Naive B cell (primary cell): ENCODE measurements at regions not wholly inside any gene's neighbourhood (a gene's known extent, or its start where the extent isn't known, plus 50 kb on each side); places are given as distances from the start of the nearest gene placed in this dataset.

Experiments
- ATAC-seq, 2 donors: fragments of 150-1000 bp; cut with Tn5 transposase; 2 replicates each; pipeline ENCODE4 v1.10.0; 2021; ENCODE audit warnings: low read depth in 2 of 2, mild to moderate bottlenecking in 2 of 2, moderate library complexity in 2 of 2
- DNase-seq: peaks from one replicate; pipeline ENCODE4 v3.0.0; 2022
- H3K27ac Mint-ChIP-seq, 6 donors: one replicate each; pipeline ENCODE4 v1.8.0; 2020 to 2022; ENCODE audit warnings: mild to moderate bottlenecking in 6 of 6, mixed read lengths in 6 of 6, moderate library complexity in 5 of 6, inconsistent platforms in 2 of 6
- H3K27me3 Mint-ChIP-seq, 3 donors: one replicate each; pipeline ENCODE4 v1.8.0; 2021 to 2022; ENCODE audit warnings: mixed read lengths in 3 of 3, mild to moderate bottlenecking in 1 of 3
- H3K36me3 Mint-ChIP-seq, 2 donors: one replicate each; pipeline ENCODE4 v1.8.0; 2020 to 2022; ENCODE audit warnings: mixed read lengths in 2 of 2, inconsistent platforms in 1 of 2, mild to moderate bottlenecking in 1 of 2
- H3K4me1 Mint-ChIP-seq, 3 donors: one replicate each; pipeline ENCODE4 v1.8.0; 2020 to 2022; ENCODE audit warnings: mixed read lengths in 3 of 3, inconsistent platforms in 1 of 3, mild to moderate bottlenecking in 1 of 3, moderate library complexity in 1 of 3
- H3K4me3 Mint-ChIP-seq, 8 donors: one replicate each; pipeline ENCODE4 v1.8.0; 2020 to 2022; ENCODE audit warnings: mild to moderate bottlenecking in 8 of 8, mixed read lengths in 8 of 8, moderate library complexity in 8 of 8, inconsistent platforms in 2 of 8
- H3K9me3 Mint-ChIP-seq, 7 donors: one replicate each; pipeline ENCODE4 v1.8.0; 2020 to 2022; ENCODE audit warnings: mixed read lengths in 7 of 7, mild to moderate bottlenecking in 5 of 7, inconsistent platforms in 2 of 7, moderate library complexity in 1 of 7

DNA sequence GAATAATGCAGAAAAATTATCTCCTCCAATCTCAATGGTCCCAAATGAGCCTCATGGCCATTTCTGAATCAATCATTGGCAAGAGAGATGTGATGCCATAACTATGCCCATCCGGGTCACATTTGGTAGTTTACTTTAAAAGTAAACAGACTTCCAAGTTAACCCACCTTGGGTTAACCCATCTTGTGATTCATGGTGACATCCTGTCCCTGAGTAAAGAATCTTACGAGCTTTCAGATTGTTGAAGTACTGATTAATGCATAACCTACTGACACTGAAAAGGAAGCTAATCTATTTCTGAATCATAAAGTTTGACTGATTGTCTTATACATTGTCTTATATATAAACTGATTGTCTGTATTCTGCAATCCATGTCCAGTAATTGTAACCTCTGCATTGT is 467.2 kb upstream of the AGTR1 start:
- no peak for DNase-seq
- Mint-ChIP-seq H3K4me3 (no peak overlapping the region), H3K4me1 (no peaks in the 10 kb centered on the region), H3K27me3 (no peaks in the 10 kb centered on the region), H3K36me3 (no peaks in the 10 kb centered on the region), H3K9me3 (peaks cover 0 to 5% (median 0%) of the 10 kb centered on the region in 7 donors), H3K27ac (peak overlapping the region in 1 of 6 donors; percentile 15)
- no peak for ATAC-seq

DNA sequence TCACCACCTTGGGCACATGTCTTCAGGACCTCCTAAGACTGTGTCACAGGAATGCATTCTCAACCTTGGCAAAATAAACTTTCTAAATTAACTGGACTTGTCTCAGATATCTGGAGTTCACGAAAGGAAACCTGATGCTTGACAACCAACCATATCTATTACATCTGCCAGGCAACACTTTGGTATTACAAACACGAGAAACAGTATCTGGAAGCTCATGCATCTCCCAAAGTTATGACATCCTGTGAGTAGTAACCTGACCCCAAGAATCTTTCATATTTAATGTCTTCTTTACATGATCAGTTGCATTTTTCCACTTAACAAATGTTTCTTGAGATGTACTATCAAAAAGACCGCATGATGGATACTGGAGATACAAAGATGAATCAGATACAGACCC is 465.3 kb upstream of the AGTR1 start:
- Mint-ChIP-seq H3K4me3 (no peak overlapping the region), H3K27ac (no peak overlapping the region), H3K9me3 (peaks cover 0 to 9% (median 0%) of the 10 kb centered on the region in 7 donors), H3K27me3 (no peaks in the 10 kb centered on the region), H3K36me3 (no peaks in the 10 kb centered on the region), H3K4me1 (no peaks in the 10 kb centered on the region)
- ATAC-seq (no peak), DNase-seq (no peak)

DNA sequence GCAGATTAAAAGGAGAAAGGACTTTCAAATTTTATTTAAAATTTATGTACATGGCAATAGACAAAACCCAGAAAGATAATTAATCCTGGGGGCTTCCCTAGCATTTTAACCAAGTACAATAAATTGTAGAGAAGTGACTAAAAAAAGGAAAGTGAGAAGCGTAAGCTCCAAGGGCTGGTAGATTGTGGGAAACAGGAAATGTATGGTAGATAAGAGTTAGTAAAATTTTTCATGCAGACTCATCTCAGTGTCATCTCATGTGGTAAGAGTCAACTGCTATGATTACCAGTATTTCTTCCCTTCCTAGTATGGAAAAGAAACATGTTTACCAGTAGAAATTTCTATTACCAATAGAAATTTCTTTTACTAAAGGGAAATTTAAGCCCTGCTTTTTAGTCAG is 464.3 kb upstream of the AGTR1 start:
- no peaks in the 10 kb centered on the region for H3K36me3 Mint-ChIP-seq
- H3K4me3 Mint-ChIP-seq = no peak overlapping the region
- H3K27me3 Mint-ChIP-seq = no peaks in the 10 kb centered on the region
- no peak for DNase-seq
- no peak overlapping the region for H3K27ac Mint-ChIP-seq
- peaks cover 0 to 9% (median 0%) of the 10 kb centered on the region in 7 donors for H3K9me3 Mint-ChIP-seq
- no peak for ATAC-seq
- H3K4me1 Mint-ChIP-seq = no peaks in the 10 kb centered on the region

DNA sequence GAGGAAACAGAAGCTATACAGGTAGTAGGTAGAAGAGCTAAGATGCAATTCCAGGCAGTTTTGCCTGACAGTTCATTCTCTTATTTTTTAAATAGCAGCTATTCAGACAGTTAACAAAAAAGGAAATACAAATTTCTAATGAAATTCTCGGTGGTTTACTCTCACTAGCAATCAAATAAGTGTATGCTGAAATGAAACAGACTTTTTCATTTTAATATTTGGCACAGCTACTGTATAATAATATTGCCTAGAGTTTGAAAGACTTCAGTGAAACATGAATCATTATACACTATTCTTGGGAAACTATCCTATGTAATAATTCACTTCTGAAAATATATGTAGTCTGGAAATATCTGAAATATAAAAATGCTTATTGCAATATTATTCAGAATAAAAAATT is 463.2 kb upstream of the AGTR1 start:
- ATAC-seq (no peak), DNase-seq (no peak)
- Mint-ChIP-seq H3K36me3 (no peaks in the 10 kb centered on the region), H3K4me3 (no peak overlapping the region), H3K9me3 (peaks cover 0 to 9% (median 0%) of the 10 kb centered on the region in 7 donors), H3K4me1 (no peaks in the 10 kb centered on the region), H3K27ac (no peak overlapping the region), H3K27me3 (no peaks in the 10 kb centered on the region)

DNA sequence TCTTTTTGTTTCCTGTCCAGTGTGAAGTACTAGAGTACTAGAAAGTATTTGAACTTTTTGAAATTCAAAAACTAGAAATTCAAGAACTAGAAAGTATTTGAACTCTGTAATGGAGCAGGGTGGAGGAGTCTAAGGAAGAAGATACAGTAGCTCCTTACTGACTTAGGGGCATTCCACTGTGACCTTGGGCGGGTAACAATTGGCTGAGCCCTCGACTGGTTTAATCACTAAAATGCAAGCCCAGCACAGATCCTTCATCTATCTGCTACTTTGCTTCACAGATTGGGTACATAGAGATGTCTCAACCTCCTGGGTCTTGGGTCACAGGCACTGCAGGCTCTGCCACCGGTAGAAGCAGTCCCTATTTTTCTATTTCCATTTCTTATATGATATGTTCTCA is 462.1 kb upstream of the AGTR1 start:
- no peak for DNase-seq
- no peak for ATAC-seq
- Mint-ChIP-seq H3K27me3 (no peaks in the 10 kb centered on the region), H3K36me3 (no peaks in the 10 kb centered on the region), H3K9me3 (peaks cover 0 to 9% (median 0%) of the 10 kb centered on the region in 7 donors), H3K27ac (no peak overlapping the region), H3K4me3 (no peak overlapping the region), H3K4me1 (no peaks in the 10 kb centered on the region)

DNA sequence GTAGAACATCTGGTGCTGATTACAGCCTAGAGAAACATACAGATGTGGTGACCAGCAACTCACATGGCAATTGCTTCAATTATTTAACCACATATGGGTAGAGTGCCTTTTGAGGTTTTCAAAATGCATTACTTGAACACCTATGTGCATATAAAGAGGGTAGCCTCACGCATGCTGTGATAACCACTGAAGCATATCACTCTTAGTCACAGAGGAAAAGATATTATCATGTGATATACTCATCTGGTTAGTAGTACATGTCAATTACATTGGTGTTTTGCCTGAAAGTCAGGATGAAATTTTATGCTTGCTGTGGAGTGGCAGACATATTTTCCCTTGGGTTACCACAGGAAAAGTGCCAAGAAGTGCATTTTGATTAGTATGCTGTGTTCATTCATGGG is 459.3 kb upstream of the AGTR1 start:
- Mint-ChIP-seq H3K27me3 (no peaks in the 10 kb centered on the region), H3K4me3 (no peak overlapping the region), H3K27ac (no peak overlapping the region), H3K4me1 (no peaks in the 10 kb centered on the region), H3K36me3 (no peaks in the 10 kb centered on the region), H3K9me3 (peaks cover 0 to 4% (median 0%) of the 10 kb centered on the region in 7 donors)
- ATAC-seq (no peak), DNase-seq (no peak)

DNA sequence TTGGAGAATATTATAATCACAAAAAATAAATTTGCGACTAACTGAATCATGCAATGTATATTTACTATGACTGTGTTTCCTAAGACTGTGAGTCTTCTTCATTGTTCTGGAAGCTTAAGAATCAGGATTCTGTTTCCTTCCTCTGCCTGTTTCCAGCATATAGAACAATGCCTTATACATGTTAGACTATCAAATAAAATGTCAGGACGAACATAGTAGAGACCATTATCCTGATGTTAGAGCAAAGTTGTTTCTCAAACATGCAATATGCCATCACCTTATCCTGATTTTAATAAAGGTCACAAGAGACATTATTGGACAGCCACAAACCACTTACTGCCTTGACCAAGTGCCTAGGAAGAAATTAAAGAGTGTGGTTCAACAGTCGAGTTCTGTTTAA is 457.4 kb upstream of the AGTR1 start:
- no peak for DNase-seq
- Mint-ChIP-seq H3K4me3 (no peak overlapping the region), H3K27ac (no peak overlapping the region), H3K4me1 (no peaks in the 10 kb centered on the region), H3K9me3 (peaks cover 0 to 4% (median 0%) of the 10 kb centered on the region in 7 donors), H3K36me3 (no peaks in the 10 kb centered on the region), H3K27me3 (no peaks in the 10 kb centered on the region)
- no peak for ATAC-seq

DNA sequence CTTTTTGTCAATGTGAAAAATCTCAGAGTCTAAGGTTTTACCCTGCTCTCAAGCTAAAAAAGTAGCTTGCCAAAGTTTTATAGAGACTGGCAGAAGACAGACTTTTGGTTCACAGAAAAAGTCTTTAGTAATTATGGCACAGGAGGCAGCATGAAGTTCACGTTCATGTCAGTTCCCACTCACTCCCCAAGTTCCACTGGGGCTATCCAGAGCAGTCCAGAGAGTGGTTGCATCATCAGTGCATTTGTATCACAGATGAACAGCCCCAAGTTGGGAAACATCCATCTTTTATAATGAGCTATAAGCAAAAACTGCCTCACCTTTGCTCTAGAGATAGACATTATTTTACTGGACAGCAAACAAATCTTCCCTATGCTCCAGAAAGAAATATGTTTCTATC is 454.1 kb upstream of the AGTR1 start:
- Mint-ChIP-seq H3K4me1 (no peaks in the 10 kb centered on the region), H3K27me3 (no peaks in the 10 kb centered on the region), H3K36me3 (no peaks in the 10 kb centered on the region), H3K9me3 (peaks cover 0 to 5% (median 0%) of the 10 kb centered on the region in 7 donors), H3K4me3 (no peak overlapping the region), H3K27ac (no peak overlapping the region)
- no peak for DNase-seq
- ATAC-seq = no peak

DNA sequence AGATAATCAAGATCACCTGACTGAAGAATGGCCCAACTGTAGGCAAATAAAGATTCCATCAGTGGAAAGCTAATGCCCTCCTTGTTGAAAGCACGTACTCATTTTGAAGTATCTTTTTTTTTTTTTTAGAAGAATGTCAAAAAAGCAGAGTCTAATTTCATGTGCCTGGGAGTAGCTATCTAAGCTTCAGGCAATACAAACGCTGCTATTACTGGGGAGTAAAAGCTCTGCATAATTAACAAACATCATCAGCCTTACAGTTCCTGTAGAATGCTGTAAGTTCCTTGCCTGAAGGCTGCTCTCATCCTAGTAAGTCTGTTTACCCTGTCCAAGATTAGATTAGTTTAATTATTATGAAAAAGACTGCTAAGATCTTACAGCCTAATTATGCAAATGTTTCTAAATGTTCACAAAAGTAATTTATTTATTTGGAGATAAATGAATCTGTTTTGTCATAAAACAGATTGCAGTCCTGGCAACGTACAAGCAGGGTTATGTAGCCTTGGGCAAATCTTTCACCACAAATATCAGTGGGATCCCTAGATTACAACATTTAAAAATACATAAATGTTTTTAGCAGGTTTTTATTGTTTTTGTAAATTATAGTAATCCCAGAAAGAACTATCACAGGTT is 451.3 kb upstream of the AGTR1 start:
- Mint-ChIP-seq H3K36me3 (no peaks in the 10 kb centered on the region), H3K27ac (no peak overlapping the region), H3K4me3 (no peak overlapping the region), H3K27me3 (no peaks in the 10 kb centered on the region), H3K4me1 (no peaks in the 10 kb centered on the region), H3K9me3 (peaks cover 0 to 6% (median 0%) of the 10 kb centered on the region in 7 donors)
- no peak for ATAC-seq
- no peak for DNase-seq

DNA sequence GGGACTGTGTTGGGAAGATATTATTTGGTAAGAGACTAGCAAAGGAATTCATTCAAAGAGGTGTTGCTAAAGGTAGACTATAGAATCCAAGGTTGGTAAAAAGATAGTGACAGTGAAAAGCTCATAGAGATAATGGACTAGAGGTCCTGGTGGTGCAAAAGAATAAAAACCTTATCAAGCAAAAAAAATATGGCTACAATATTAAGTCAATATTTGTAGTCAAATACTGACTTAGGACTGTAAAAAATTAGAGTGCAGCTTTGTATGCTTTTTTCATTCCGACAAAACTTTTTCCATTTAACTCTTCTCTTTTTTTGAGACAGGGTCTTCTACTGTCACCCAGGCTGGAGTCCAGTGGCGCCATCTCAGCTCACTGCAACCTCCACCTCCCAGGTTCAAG is 444.0 kb upstream of the AGTR1 start:
- Mint-ChIP-seq H3K9me3 (peaks cover 0 to 7% (median 0%) of the 10 kb centered on the region in 7 donors), H3K27me3 (no peaks in the 10 kb centered on the region), H3K4me1 (no peaks in the 10 kb centered on the region), H3K27ac (no peak overlapping the region), H3K4me3 (no peak overlapping the region), H3K36me3 (no peaks in the 10 kb centered on the region)
- ATAC-seq (no peak), DNase-seq (no peak)

DNA sequence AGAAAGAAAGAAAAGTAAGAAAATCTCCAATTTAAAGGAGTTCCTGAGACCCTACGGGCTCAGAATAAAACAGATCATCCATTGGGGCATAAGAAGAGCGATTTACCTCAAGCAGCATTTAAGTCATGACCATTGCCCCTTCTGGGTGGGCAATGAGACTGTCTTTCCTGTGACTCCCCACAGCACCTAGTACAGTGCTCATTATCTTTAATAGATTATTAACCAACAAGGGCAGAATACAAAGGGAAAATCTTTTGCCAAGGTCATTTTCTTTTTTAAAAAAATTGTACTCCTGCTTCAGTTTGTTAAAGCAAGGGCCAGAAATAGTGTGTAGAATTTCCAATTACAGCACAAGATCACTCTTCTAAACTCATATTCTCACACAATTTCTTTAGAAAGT is 443.3 kb upstream of the AGTR1 start:
- Mint-ChIP-seq H3K4me3 (no peak overlapping the region), H3K27ac (peak overlapping the region in 1 of 6 donors; percentile 84), H3K9me3 (peaks cover 0 to 7% (median 0%) of the 10 kb centered on the region in 7 donors), H3K4me1 (no peaks in the 10 kb centered on the region), H3K36me3 (no peaks in the 10 kb centered on the region), H3K27me3 (no peaks in the 10 kb centered on the region)
- no peak for ATAC-seq
- DNase-seq = no peak

DNA sequence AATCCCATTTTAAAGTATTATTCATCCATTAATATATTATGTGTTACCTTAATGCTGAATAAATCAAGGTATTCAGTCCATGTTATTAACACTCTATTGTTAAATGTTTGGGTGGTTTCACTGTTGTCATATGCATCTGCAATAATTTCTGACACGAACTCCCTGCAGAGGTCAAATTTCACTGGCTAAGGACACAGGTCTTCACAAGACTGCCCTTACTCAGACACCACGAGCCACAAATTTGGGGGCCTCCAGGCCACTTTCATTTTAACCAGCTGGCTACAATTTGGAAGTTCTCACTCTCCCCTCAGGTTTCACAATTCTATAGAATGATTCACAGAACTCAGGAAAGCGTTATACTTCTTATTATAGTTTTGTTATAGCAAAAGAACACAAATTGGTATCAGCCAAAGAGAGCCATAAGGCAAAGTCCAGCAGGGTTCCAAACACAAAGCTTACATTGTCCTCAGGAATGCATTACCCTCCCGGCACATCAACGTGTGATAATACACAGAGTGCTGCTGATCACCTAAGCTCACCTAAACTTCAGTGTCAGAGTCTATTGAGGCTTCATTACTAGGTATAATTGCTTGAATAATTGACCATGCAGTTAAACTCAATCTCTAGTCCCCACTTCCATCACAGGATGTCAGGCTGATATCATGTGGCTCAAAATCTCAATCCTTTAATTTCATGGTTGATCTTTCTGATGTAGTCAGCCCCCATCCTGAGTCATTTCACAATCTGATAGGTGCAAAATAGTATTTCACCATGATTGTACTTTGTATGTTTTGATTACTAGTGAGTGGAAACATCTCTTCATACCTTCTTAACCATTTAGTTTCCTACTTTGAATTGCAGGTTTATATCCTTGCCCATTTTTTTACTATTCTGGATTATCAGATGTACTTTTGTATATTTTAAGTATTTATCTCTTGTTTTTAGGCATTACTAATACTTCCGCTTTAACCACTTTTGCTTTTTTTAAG is 441.4 kb upstream of the AGTR1 start:
- Mint-ChIP-seq H3K4me3 (no peak overlapping the region), H3K27me3 (no peaks in the 10 kb centered on the region), H3K36me3 (no peaks in the 10 kb centered on the region), H3K4me1 (no peaks in the 10 kb centered on the region), H3K9me3 (peaks cover 0 to 7% (median 0%) of the 10 kb centered on the region in 7 donors), H3K27ac (no peak overlapping the region)
- no peak for DNase-seq
- no peak for ATAC-seq

DNA sequence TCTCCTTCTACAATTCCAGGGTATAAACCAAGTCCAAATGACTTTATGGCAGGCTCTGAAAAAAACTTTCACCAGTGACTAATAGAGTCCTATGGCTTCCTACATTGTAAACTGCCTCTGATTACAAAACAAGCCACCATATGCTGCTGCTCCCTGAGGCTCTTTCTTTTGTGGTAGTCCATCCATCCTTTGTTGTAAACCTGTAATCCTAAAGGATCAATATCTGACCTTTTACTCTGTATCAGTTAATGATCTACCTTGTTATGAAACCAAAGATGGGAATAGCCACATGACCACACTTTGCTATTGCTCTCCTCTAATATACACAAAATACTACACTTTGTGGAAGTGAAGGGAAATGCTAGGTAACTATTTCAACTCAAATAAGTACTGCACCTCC is 434.7 kb upstream of the AGTR1 start:
- peaks cover 0 to 9% (median 2%) of the 10 kb centered on the region in 7 donors for H3K9me3 Mint-ChIP-seq
- H3K27me3 Mint-ChIP-seq = no peaks in the 10 kb centered on the region
- H3K36me3 Mint-ChIP-seq = no peaks in the 10 kb centered on the region
- no peaks in the 10 kb centered on the region for H3K4me1 Mint-ChIP-seq
- DNase-seq = no peak
- no peak overlapping the region for H3K27ac Mint-ChIP-seq
- no peak overlapping the region for H3K4me3 Mint-ChIP-seq
- no peak for ATAC-seq

DNA sequence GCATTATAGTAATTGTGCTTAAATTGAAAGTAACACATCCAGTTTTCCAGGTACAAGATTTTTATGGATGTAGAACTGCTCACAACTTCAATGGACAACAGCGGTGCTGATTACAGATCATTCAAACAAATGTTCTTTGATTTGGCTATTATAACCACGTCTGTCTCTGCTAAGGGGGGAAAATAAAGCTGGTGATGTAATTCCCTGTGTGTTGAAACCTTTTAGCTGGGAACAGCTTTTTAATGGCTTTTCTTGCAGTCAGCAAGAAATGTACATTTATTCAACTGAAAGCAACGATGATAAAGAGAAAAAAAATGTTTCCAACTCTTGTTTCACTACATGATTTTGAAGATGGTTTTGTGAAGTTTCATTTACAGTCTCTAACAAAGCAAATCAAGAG is 431.9 kb upstream of the AGTR1 start:
- no peaks in the 10 kb centered on the region for H3K36me3 Mint-ChIP-seq
- ATAC-seq = no peak
- DNase-seq = no peak
- H3K4me1 Mint-ChIP-seq = no peaks in the 10 kb centered on the region
- H3K9me3 Mint-ChIP-seq = peaks cover 0 to 14% (median 2%) of the 10 kb centered on the region in 7 donors
- no peak overlapping the region for H3K4me3 Mint-ChIP-seq
- H3K27ac Mint-ChIP-seq = no peak overlapping the region
- H3K27me3 Mint-ChIP-seq = no peaks in the 10 kb centered on the region
